PFSK-1 (cell line): ENCODE measurements at regions not wholly inside any gene's neighbourhood (a gene's known extent, or its start where the extent isn't known, plus 50 kb on each side); places are given as distances from the start of the nearest gene placed in this dataset.

Experiments used
- FOXP2 ChIP-seq: optimal IDR thresholded peaks from 2 replicates; pipeline ENCODE3; 2011; ENCODE audit warnings: borderline replicate concordance, control low read depth, inconsistent platforms; ENCODE audit not compliant: insufficient read depth; ENCODE audit errors: extremely low read length, extremely low read depth
- POLR2AphosphoS5 ChIP-seq: IDR thresholded peaks from 2 replicates; pipeline ENCODE4 v1.6.1; 2012; ENCODE audit warnings: low read depth, mild to moderate bottlenecking, control low read depth, low read length, moderate library complexity
- SIN3A ChIP-seq: IDR thresholded peaks from 2 replicates; pipeline ENCODE4 v1.6.1; 2012; ENCODE audit warnings: mild to moderate bottlenecking, low read length, moderate library complexity, borderline replicate concordance; ENCODE audit not compliant: insufficient read depth
- TAF1 ChIP-seq: IDR thresholded peaks from 2 replicates; pipeline ENCODE4 v1.6.1; 2012; ENCODE audit warnings: low read length, control low read depth, borderline replicate concordance; ENCODE audit not compliant: insufficient read depth
- TF ChIP-seq, protein P1 (sequence below), 2 experiments: IDR thresholded peaks; 2 replicates each; pipeline versions ENCODE4 v1.6.1 to v1.8.0; 2011 to 2012; ENCODE audit warnings: low read depth in 2 of 2, low read length in 2 of 2, control low read depth in 1 of 2, inconsistent platforms in 1 of 2, mild to moderate bottlenecking in 1 of 2, moderate library complexity in 1 of 2; ENCODE audit not compliant: insufficient read depth in 1 of 2

DNA sequence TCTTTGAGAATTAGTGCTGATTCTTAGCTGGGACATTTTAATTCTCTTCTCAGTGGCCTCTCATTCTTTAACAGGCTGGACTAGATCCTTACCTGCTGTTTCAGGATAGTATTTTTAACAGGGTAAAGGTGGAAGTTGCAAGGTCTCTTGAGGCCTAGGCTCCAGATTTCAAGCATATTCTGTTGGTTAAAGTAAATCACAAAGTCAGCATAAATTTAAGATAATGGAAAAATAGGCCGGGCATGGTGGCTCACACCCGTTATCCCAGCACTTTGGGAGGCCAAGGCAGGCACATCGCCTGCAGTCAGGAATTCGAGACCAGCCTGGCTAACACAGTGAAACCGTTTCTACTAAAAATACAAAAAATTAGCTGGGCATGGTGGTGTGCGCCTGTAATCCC, 1149.0 kb downstream of the EPHA7 start:
- TF ChIP-seq, protein P1, sequence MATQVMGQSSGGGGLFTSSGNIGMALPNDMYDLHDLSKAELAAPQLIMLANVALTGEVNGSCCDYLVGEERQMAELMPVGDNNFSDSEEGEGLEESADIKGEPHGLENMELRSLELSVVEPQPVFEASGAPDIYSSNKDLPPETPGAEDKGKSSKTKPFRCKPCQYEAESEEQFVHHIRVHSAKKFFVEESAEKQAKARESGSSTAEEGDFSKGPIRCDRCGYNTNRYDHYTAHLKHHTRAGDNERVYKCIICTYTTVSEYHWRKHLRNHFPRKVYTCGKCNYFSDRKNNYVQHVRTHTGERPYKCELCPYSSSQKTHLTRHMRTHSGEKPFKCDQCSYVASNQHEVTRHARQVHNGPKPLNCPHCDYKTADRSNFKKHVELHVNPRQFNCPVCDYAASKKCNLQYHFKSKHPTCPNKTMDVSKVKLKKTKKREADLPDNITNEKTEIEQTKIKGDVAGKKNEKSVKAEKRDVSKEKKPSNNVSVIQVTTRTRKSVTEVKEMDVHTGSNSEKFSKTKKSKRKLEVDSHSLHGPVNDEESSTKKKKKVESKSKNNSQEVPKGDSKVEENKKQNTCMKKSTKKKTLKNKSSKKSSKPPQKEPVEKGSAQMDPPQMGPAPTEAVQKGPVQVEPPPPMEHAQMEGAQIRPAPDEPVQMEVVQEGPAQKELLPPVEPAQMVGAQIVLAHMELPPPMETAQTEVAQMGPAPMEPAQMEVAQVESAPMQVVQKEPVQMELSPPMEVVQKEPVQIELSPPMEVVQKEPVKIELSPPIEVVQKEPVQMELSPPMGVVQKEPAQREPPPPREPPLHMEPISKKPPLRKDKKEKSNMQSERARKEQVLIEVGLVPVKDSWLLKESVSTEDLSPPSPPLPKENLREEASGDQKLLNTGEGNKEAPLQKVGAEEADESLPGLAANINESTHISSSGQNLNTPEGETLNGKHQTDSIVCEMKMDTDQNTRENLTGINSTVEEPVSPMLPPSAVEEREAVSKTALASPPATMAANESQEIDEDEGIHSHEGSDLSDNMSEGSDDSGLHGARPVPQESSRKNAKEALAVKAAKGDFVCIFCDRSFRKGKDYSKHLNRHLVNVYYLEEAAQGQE (IDR thresholded peaks at IDR 0.05; ENCODE audit: insufficient read depth in 1 of 2, low read depth in 2 of 2, low read length in 2 of 2) = no peak
- TF ChIP-seq SIN3A (no peak), POLR2AphosphoS5 (no peak), FOXP2 (no peak), TAF1 (no peak)

DNA sequence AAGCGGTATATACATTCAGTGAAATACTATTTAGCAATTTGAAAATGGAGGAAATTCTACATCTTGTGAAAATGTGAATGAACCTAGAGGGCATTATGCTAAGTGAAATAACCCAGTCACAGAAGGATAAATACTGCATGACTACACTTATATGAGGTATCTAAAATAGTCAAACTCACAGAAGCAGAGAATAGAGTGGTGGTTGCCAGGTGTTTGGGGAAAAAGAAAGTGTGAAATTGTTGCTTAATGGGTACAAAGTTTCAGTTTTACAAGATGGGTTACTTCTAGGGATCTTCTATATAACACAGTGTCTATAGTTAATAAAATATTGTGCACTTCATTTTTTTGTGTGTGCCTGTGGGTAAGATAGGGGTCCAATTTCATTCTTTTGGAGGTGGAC, 1152.0 kb downstream of the EPHA7 start:
- TF ChIP-seq TAF1 = no peak
- no peak for TF ChIP-seq SIN3A
- TF ChIP-seq POLR2AphosphoS5 = no peak
- TF ChIP-seq FOXP2 = no peak
- TF ChIP-seq, protein P1 (IDR thresholded peaks at IDR 0.05; ENCODE audit: insufficient read depth in 1 of 2, low read depth in 2 of 2, low read length in 2 of 2) = no peak

DNA sequence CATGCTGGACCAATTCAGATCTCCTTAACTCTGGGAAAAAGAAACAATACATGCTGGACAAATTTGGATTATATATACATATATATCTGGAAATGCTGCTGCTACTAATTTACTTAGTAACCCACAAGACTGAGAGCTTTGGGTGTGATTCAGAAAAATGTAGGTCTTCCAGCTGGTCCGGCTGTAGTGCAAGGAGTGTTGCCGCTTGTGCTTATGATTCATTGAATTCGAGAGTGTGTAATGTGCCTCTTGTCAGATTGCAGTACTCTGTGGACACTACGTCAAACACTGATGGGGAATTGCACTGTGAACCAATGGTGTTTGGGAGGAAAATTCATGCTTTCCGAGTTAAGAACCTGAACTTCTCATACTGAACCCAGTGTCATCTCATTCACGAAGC, 1155.5 kb downstream of the EPHA7 start:
- TF ChIP-seq, protein P1 (IDR thresholded peaks at IDR 0.05; ENCODE audit: insufficient read depth in 1 of 2, low read depth in 2 of 2, low read length in 2 of 2) = no peak
- no peak for TF ChIP-seq FOXP2
- TF ChIP-seq SIN3A = no peak
- TF ChIP-seq TAF1 = no peak
- TF ChIP-seq POLR2AphosphoS5 = no peak

DNA sequence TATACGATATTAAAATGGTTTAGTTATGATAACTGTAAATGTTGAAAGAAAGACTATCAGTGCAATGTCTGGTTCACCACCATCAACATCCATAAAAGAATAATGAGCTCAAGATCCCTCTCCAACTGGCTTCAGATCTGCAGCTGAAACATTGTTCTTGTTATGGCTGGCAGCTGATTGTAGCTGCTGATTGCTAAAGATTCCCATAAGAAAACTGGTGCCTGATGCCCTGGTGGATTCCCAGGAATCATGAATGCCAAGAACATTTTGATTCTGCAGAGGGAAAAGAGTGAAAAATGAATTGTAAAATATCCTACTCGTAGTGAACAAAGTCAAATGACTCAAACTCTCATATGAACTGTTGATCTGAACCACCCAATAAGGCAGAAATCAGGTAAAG, 1160.2 kb downstream of the EPHA7 start:
- no peak for TF ChIP-seq FOXP2
- no peak for TF ChIP-seq POLR2AphosphoS5
- no peak for TF ChIP-seq TAF1
- TF ChIP-seq SIN3A = no peak
- TF ChIP-seq, protein P1 (IDR thresholded peaks at IDR 0.05; ENCODE audit: insufficient read depth in 1 of 2, low read depth in 2 of 2, low read length in 2 of 2) = no peak

DNA sequence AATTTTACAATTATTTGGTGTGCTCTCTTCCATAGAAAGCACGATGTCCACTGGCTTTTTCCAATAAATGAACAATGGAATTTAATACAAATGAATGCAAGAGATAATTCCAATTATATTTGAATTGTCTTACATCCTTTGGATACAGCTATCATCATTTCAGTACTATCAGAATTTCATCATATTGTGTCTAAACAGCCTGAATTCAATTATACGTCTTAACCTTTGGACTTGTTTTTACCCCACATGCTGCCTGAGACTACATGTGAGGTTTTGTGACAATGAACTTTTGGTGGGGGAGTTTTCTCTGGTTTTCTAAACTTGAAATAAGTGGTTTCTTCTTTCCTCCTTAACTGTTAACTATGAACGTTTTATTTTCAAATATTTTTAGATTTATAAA, 1176.0 kb downstream of the EPHA7 start:
- TF ChIP-seq TAF1 = no peak
